Kidney capillary endothelial cell (primary cell): ENCODE measurements at regions not wholly inside any gene's neighbourhood (a gene's known extent, or its start where the extent isn't known, plus 50 kb on each side); places are given as distances from the start of the nearest gene placed in this dataset.

Experiments used
- DNase-seq: peaks from one replicate; pipeline ENCODE4 v3.0.0-alpha.2; 2018; ENCODE audit warnings: low spot score

DNA sequence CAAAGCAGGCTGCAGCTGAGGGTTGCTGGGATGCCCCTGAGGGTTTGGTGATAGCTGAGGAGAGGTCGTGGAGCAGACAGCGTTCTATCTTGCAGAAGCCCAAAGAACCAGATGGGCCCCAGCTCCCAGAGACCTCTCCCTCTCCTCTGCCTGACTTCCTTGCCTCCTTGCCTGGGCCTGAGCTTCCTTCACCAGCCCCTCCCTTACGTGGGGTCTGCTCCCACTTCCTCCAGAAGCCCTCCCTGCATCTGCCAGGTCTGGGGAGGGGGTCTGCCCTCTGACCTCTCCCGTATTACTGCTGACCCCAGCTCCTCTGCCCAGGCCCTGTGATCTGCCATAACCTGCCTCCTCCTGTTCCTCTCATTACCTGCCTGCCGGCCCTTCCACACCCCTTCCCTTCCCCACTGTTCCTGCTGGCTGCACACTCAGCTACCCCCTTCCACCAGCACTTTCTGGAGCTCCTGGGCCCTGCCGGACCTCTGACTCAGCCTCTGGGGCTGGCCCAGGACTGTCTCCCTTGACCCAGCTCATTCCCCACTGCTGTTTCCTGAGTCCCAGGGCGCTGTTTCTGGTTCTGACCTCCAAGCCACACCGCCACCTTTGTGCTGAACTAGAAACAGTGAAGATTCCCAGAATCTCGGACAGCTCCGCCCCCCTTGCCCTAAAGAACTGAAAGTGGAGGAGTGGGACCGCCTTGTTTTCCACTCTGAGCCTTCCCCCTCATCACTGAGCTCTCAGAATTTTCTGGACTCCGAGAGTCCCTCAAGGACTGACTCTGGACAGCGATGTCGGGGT, 237.7 kb upstream of the C1orf174 start:
- no peak for DNase-seq

DNA sequence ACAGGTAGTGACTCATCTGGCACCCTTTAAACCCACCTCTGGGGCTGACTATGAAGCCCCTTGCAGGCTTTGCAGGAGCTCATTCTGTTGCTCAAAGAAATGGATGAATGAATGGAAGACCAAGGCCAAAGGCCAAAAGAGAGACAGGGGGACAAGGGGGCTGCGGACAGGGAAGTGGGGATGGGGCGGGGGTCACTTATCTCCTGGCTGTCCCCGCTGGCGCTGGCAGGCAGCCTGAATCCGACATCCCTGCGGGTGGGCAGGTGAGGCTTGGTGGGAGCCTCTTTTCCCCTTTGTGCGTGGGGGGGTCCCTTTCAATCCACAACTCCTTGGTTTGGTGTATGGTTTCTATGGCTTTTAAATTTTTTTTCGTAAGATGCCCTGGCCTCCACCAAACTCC, 239.6 kb upstream of the C1orf174 start:
- DNase-seq, result no peak

DNA sequence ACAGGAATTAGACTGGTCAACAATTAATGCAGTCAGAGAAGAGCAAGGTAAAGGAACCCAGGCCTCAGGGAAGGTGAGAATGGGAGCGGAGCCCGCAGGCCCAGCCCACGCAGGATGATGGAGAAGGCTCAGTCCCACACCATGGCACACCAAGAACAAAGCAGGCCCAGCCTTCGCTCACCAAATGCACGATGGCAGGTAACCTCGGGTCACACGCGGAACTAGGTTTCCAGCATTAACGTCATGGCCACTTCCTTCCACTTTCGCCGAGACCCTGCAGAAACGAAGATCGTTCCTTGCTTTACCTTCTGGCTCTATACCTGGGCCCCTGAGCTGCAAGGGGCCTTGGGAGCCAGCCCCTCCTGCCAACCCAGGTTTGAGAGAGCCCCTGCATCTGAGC, 240.2 kb upstream of the C1orf174 start:
- no peak for DNase-seq

DNA sequence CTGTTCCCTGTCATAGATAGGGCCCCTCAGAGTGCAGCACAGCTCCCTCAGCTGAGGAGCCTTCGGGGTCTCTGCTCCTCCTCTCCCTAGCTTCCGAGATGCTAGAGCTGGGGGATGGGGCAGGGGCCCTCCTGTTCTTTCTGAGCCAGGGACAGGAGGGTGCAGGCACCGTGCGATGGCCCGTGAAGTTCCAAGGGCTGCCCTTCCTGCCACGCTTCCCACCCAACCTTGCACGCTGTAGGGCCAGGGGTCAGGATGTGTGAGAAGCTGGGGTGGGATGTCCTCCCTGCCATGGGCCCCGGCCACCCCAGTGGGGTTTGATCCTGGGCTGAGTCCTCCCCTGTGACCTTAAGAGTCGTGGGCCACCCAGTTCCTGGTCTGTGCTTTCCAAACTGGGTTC, 240.7 kb upstream of the C1orf174 start:
- no peak for DNase-seq

DNA sequence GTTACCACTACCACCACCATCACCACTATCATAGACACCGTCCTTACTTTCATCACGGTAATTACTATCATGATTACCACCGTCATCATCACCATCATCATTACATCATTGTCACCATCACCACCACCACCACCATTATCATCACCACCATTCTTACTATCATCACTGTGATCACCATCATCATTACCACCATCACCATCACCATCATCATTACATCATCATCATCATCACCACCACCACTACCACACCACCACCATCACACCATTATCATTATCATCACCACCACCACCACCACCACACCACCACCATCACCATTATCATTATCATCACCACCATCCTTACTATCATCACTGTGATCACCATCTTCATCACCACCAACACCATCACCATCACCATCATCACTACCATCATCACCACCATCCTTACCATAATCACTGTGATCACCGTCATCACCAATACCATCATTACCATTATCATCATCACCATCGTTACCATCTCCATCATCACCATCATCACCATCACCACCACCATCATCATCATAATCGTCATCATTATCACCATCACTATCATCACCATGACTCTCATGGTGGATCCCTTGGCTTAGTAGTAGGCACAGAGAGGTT, 244.4 kb upstream of the C1orf174 start:
- no peak for DNase-seq

DNA sequence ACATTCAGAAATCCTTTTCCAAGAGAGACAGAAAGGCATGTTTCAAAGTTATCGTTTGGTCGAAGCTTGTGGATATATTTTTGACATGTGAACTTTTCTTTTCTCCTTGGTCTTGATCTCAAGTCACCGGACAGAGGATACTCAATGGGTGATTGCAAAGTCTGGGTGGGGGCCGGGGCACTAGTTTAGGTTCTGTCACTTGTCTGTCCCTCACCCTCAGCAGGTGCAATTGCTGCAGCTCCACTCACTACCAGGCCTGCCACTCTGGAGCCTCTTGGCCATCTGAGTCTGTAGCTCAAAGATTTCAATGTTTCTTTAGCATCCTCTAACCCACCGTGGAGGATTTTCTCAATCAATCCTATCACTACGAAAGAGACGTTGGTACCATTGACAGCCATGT, 246.0 kb upstream of the C1orf174 start:
- DNase-seq, result no peak

DNA sequence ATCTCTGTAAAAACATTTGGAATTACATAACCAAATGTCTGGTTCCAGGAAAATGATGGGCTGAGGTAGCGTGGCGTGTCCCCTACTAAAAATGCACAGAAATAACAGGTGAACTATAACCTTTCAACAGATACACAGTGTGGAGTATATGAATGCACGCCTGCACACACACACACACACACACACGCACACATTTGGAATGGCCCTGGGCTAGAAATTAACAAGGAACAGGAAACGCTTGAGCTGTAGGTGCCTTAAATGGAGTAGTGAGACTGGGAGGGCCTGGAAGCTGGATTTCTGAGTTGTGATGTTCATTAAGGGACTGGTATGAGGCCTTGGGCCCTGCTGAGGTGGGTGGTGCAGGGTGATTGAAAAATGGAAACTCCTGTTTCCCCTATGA, 246.5 kb upstream of the C1orf174 start:
- no peak for DNase-seq

DNA sequence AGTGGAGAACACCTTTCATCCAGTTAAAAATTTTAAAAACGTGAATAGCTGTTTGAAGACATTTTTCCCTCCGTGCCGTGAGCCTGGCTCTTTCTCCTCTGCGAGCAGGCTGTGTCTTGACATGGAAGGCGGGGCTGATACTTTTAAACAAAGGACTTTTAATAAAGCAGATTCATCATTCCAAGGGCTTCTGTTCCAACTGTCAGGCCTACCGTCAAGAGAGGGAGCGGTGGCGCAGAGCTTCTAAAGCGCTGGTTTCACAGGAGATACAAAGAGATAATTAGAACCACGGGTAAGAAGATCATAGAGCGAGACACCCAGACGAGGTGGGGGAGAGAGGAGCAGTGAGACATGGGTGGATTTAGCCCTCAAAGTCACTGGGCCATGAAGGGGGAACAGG, 247.4 kb upstream of the C1orf174 start:
- DNase-seq, result no peak

DNA sequence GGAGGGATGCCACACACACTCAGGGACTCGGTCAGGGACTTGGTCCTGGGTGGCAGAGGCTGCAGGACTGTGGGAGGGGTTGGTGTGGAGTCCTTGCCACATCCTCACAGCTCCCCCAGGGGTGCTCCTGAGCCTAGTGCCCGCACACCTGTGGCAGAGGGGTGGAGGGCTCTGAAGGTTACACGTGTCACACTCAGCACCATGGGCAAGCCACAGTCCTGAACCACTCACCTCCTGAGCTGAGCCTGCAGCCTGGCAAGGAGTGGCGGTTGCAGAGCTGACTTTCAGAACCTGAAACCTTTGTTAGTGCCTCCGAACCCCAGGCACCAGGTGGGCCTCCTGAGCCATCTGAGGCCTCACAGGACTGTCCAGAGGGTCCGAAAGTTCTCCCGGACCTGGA, 249.2 kb upstream of the C1orf174 start:
- DNase-seq, result no peak

DNA sequence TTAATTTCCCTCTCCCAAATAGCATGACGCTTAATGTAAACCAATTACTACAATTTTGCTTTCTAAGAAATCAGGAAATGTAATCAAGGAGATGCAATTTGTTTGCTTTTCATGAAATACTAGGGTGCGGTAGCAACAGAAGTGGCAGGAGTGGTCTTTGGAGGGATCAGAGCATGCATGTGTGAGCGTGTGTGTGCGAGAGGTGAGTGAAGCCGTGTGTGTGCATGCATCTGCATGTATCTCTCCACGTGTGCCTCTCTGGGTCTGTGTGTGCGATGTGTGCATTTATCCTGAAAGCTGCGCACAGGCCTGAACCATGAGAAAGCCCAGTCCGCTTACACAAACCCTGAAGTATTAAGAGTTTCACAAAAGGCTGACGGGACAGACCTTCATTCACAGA, 249.8 kb upstream of the C1orf174 start:
- no peak for DNase-seq

DNA sequence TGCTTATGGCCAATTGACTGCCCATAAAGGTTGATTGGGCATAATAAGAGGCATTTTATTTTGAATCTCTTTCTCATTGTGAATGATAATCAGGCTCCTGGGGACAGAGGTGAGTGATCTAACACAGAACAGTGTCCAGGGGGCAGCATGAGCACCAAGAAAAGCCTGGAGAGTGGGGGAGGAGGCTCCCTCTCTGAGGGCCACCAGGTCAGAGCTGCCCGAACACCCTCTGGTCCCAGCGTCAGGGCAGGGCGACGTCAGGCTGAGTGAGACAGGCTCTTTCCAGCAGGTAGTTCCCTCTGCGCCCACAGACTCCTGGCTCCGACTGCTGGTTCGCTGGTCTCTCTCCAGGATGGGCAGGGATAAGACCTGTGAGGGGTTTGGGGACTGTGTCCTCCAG, 250.2 kb upstream of the C1orf174 start:
- no peak for DNase-seq

DNA sequence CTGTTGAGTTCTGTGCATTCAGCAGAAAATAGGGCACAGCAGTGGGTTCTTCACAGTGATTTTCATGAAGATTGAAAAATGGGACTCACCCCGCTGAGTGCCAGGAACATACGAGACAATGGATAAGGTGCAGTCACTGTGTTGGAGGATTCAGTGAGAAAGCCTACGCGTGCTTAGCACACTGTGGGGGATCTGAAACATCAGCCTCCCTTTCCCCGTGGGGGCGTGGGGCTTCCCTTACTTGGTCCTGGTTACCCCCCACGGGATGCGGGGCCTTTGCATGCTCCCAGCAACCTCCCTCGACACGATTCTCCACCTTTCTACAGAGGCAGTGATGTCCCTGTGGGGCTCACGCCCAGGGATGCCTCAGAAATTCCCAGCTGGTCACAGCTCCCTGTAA, 252.2 kb upstream of the C1orf174 start:
- no peak for DNase-seq

DNA sequence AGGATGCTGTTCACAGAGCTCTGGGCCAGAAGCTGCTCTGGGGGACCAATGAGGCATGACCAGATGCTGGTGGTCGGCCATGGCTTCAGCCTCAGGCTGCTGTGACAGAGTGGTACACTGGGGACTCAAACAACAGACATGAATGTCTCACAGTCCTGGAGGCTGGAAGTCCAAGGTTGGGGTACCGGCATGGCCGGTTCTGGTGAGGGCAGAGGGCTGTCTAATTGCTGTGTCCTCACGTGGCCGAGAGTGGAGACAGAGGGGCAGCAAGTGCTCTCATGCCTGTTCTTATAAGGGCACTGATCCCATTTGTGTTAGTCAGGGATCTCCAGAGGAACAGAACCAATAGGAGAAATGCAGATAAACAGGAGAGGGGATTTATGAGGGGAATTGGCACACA, 253.5 kb upstream of the C1orf174 start:
- DNase-seq, result no peak

DNA sequence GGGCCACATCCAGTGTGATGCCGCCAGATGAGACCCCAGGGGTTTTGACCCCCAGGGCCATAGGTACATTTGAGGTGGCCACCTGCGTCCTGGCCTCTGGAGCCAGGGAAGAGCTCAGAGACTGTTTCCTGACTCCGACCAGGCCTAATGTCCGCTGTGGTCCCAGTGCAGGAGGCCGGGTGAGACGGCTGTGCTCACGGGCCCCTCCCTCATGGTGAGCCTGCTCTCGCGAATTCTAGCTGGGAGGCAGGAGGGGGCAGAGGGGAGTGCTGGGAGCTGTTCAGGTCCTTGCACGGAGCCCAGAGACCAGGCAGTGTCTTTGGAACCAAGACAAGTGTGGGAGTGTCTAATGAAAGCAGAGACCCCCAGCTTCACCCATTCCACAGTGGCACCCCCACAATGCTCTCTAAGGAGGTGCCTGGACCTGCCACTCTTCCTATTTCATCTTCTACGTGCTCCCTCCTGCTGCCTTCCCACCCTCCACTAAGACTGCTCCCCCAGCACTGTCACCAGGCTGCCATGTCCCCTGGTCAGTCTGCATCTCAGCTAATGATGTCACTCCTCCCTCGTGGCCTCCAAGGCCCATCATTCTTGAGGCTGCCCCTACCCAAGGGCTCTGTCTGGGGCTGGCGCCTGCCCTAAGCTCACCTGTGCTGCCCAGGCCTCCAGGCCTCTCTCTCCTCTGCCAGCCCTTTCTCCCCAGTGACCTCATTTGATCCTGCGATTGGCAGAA, 256.3 kb upstream of the C1orf174 start:
- no peak for DNase-seq

DNA sequence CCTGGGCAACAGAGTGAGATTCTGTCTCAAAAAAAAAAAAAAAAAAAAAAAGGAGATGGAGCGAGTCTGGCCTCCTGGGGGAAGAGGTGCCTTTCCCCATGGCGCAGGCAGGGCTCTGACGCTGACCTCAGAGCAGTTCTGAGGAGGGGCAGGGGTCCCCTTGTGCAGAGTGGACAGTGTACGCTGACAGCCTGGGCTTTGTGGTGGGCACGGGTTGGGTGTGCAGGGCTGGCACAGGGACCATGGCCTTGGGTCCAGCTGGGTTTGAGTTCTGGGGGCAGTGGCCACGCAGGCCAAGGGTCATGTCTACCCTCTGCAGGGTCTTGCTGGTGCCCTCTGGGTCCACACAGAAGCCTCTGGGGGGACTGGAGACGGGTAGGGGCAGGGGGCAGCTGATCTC, 260.1 kb upstream of the C1orf174 start:
- no peak for DNase-seq

DNA sequence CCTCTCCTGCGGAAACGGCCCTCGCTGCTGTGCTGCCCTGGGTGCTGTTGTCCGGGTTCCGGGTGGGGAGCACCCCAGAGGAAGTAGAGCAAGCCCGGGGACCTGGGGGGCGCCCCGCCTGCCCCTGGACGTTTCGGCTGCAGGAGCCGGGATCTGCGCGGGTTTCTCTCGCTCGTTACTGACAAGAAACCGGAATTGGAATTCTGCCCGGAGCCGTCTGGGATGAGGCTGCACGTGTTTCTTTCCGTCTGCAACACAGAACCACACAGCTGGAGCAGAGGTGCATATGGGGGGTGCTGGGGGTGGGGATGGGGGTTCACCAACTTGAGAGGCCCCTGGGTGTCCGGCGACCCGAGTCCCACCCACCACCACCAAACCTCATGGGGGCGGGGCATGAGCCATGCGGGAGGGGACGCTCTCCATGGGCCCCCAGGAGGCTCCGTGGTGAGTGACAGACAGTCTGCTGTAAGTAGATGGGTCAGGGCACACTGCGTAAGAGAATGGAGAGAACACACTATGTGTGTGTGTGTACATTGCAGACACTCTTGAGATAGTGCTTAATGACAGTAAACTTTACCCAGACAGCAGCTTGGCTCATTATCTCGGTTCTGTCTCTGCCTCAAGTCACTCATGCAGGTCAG, 261.4 kb upstream of the C1orf174 start:
- no peak for DNase-seq

DNA sequence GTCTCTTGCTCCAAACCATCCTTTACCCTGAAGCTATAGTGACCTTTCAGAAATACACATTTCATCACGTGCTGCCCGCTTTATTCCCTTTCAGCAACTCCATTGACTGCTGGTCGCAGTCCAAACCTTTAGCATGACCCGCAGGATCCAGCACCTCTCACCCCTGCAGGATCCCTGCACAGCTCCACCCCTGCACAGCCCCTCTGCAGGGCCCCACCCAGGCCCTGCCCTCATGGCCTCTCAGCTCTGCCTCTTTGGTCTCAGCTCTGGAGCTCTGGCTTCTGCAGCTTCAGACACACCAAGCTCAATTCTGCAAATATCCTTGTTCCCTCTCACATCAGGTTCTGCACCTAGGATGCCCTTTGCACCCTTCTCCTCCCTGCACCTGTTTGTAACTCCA, 264.9 kb upstream of the C1orf174 start:
- DNase-seq, result no peak

DNA sequence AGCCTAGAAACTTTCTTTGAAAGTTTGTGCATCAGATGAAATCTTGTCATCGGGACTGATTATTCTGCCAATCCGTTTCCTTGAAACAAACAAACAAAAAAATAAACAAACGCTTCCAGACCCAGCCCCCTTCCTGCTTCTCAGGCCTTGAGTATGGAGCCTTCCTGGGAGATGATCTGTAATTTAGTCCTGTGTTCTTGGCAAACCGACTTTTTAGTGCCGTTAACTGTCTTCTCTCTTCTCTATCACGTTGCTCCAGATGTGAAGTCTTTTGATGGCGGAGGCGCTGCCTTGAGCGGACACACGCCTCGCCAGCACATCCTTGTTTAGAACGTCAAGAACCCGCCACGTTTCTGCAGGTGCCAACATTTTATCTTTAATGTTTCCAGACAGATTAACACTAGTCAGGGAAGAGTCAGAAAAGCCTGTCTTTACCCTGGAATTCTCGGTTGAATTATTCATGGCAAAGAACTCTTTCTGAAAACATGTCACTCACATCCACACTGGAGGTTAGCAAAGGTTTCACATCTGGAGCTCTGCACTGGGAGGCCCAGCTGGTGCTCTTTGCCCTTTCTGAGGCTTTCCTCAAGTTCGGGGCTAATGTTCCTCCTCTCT, 265.7 kb upstream of the C1orf174 start:
- DNase-seq, result no peak

DNA sequence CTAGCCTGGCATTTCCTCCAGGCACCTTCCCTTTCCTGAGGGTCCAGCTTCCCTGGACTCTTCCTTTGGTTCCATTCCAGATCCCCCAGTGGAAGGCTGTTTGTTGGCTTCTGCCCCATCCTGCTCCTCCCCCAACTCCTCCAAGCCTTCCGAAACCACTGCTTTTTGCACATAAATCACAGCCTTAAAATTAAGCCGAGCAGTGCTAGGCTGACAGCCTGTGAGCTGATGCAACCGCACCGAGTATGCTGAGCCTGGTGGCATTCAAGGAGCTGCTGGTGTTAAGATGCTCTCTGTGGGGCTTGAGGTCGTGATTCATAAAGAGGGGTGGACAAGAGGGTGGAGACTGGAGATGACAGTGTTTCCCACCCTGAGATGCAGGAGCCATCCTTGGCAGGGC, 266.6 kb upstream of the C1orf174 start:
- DNase-seq, result no peak

DNA sequence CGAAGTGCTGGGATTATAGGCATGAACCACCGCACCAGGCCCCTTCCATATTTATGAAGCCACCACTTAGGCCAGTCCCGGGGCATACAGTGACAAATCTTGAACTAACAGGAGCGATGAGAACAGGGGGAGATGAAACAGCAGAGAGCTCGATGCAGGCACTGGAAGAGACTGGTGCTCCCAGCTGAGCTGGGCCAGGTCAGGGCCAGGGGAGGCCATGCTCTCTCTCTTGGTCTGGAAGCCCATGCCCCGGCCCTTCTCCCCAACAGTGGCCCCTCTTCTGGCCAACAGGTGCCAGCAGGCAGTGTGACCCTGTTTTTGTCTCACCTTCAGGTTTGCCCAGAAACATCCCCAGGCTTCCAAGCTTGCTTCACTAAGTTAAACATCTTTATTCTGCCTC, 269.9 kb upstream of the C1orf174 start:
- DNase-seq, result no peak

DNA sequence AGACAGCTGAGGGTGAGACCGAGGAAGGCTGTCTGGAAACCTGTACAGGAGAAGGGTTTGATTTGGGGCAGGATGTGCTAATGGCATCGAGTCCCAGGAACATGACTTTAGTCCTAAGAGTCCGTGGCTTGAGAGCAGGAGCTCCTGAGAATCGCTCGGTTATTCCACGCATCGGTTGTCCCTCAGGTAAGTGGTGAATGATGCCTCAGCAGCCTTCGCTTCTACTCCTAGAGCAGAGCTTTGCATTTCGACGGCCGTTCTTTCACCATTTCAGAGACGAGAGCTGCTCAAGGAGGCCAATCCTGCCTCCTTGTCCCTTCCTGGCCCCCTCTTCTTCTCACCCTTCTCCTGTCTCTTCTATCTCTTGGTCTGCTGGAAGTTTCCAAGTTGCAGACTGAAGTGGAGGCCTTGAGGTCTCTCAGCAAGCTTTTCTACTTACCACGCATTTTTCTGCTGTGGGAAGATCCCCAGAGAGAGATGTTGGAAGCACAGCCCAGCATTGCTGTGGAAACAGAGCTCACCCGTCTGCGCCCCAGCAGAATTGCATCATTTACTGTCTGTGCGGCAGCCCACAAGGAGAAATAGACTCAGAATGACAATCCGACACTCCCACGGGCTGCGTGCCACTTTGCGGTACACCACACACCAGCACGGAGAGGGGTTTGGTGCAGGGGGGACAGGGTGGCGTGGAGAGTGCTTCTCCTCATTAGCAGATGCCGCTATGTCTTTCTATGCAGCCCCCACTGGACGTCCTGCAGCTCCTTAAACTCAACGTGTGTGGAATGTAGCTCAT, 270.7 kb upstream of the C1orf174 start:
- no peak for DNase-seq
